CD14-positive monocyte (primary cell): ENCODE measurements at regions not wholly inside any gene's neighbourhood (a gene's known extent, or its start where the extent isn't known, plus 50 kb on each side); places are given as distances from the start of the nearest gene placed in this dataset.

Experiments
- DNase-seq, 3 donors: peaks; one replicate each; pipeline ENCODE4 v3.0.0-alpha.2; 2011 to 2022
- H2AFZ ChIP-seq: 2 replicates; pipeline ENCODE4 v1.6.0; 2012; ENCODE audit warnings: mild to moderate bottlenecking, low read depth, low read length, inconsistent platforms; ENCODE audit not compliant: insufficient read depth, poor library complexity, severe bottlenecking
- H3K27ac ChIP-seq, 2 donors: 1 replicate in 1 of 2; 2 replicates in 1 of 2; pipeline ENCODE4 v1.5.1; 2012 to 2013; ENCODE audit warnings: low read length in 2 of 2, control low read depth in 1 of 2, inconsistent platforms in 1 of 2, low read depth in 1 of 2, mild to moderate bottlenecking in 1 of 2
- H3K27me3 ChIP-seq, 2 donors: one replicate each; pipeline versions ENCODE4 v1.6.0 to v1.6.1; 2011 to 2013; ENCODE audit warnings: low read length in 2 of 2; ENCODE audit not compliant: control insufficient read depth in 2 of 2, insufficient read depth in 2 of 2
- H3K36me3 ChIP-seq, 2 donors: replicated peaks in 1 of 2; 1 replicate in 1 of 2; 2 replicates in 1 of 2; pipeline versions ENCODE4 v1.5.1 to v1.6.1; 2012 to 2013; ENCODE audit warnings: low read length in 2 of 2, control low read depth in 1 of 2, inconsistent platforms in 1 of 2, mild to moderate bottlenecking in 1 of 2; ENCODE audit not compliant: insufficient read depth in 2 of 2, control insufficient read depth in 1 of 2
- H3K4me1 ChIP-seq, 2 donors: 1 replicate in 1 of 2; 2 replicates in 1 of 2; pipeline versions ENCODE4 v1.5.1 to v1.6.1; 2012 to 2013; ENCODE audit warnings: low read length in 2 of 2, control low read depth in 1 of 2, inconsistent platforms in 1 of 2, mild to moderate bottlenecking in 1 of 2, moderate library complexity in 1 of 2; ENCODE audit not compliant: insufficient read depth in 2 of 2, control insufficient read depth in 1 of 2
- H3K4me2 ChIP-seq: replicated peaks from 2 replicates; pipeline ENCODE3; 2012; ENCODE audit warnings: low read length, moderate library complexity, mild to moderate bottlenecking; ENCODE audit not compliant: poor library complexity, severe bottlenecking; ENCODE audit errors: extremely low read depth
- H3K4me3 ChIP-seq, 3 experiments: fragments of 200-600 bp in 1 of 3; sonication (generic) in 1 of 3; replicated peaks in 1 of 3; 1 replicate in 2 of 3; 2 replicates in 1 of 3; pipeline ENCODE4 v1.5.1; 2011 to 2013; ENCODE audit warnings: low read length in 3 of 3, mild to moderate bottlenecking in 3 of 3, control low read depth in 2 of 3, low read depth in 2 of 3, inconsistent platforms in 1 of 3, moderate library complexity in 1 of 3
- H3K79me2 ChIP-seq: 2 replicates; pipeline ENCODE4 v1.6.0; 2012; ENCODE audit warnings: mild to moderate bottlenecking, control low read depth, inconsistent platforms, low read length, moderate library complexity; ENCODE audit not compliant: insufficient read depth
- H3K9ac ChIP-seq: 2 replicates; pipeline ENCODE4 v1.6.0; 2017; ENCODE audit warnings: low read length, mild to moderate bottlenecking; ENCODE audit not compliant: insufficient read depth, poor library complexity, severe bottlenecking
- H3K9me3 ChIP-seq, 2 donors: replicated peaks in 1 of 2; 1 replicate in 1 of 2; 2 replicates in 1 of 2; pipeline versions ENCODE4 v1.5.1 to v1.6.1; 2012 to 2013; ENCODE audit warnings: low read length in 2 of 2, control low read depth in 1 of 2; ENCODE audit not compliant: control insufficient read depth in 1 of 2, insufficient read depth in 1 of 2
- H4K20me1 ChIP-seq: 2 replicates; pipeline ENCODE4 v1.6.0; 2012; ENCODE audit warnings: mild to moderate bottlenecking, low read length, control low read depth, moderate library complexity; ENCODE audit not compliant: insufficient read depth
- H3K27ac Mint-ChIP-seq, 7 donors: one replicate each; pipeline ENCODE4 v1.8.0; 2020; ENCODE audit warnings: mild to moderate bottlenecking in 7 of 7, mixed read lengths in 7 of 7, moderate library complexity in 6 of 7, inconsistent platforms in 2 of 7
- H3K27me3 Mint-ChIP-seq, 3 donors: one replicate each; pipeline ENCODE4 v1.8.0; 2021 to 2022; ENCODE audit warnings: low read depth in 3 of 3, mild to moderate bottlenecking in 3 of 3, mixed read lengths in 3 of 3, moderate library complexity in 3 of 3, inconsistent platforms in 1 of 3
- H3K36me3 Mint-ChIP-seq, 2 donors: one replicate each; pipeline ENCODE4 v1.8.0; 2020; ENCODE audit warnings: mixed read lengths in 2 of 2, inconsistent platforms in 1 of 2, mild to moderate bottlenecking in 1 of 2
- H3K4me1 Mint-ChIP-seq: one replicate; pipeline ENCODE4 v1.8.0; 2020; ENCODE audit warnings: mild to moderate bottlenecking, mixed read lengths
- H3K4me3 Mint-ChIP-seq, 2 donors: one replicate each; pipeline ENCODE4 v1.8.0; 2020; ENCODE audit warnings: mild to moderate bottlenecking in 2 of 2, mixed read lengths in 2 of 2, moderate library complexity in 1 of 2
- H3K9me3 Mint-ChIP-seq, 7 donors: one replicate each; pipeline ENCODE4 v1.8.0; 2020 to 2022; ENCODE audit warnings: mixed read lengths in 7 of 7, mild to moderate bottlenecking in 6 of 7, moderate library complexity in 6 of 7, inconsistent platforms in 2 of 7
- CTCF ChIP-seq: fragments of 200-600 bp; IDR thresholded peaks from one replicate; pipeline ENCODE4 v1.8.0; 2022; ENCODE audit warnings: antibody characterized with exemption, mild to moderate bottlenecking
- WGBS: methylation state at CpG from one replicate; pipeline ENCODE4 v1.1.5; 2013; ENCODE audit warnings: missing lambda C conversion rate; ENCODE audit not compliant: insufficient coverage; 5-methylcytosine and 5-hydroxymethylcytosine counted together
- intact Hi-C, 2 donors: fragments of 100-400 bp; cut with micrococcal nuclease; formaldehyde crosslinking; loops; one replicate each; pipeline versions ENCODE4 v1.15.0 to v1.15.1; 2023

- Mint-ChIP-seq H3K36me3 (no peaks in the 10 kb centered on the region), H3K27ac (no peak overlapping the region), H3K4me3 (no peak overlapping the region), H3K4me1 (no peaks in the 10 kb centered on the region), H3K9me3 (no peaks in the 10 kb centered on the region), H3K27me3 (peaks cover 0 to 4% (median 0%) of the 10 kb centered on the region in 3 donors)
- H3K9ac ChIP-seq = no peak overlapping the region
- no peak overlapping the region for H3K4me3 ChIP-seq
- H3K36me3 ChIP-seq = no peaks in the 10 kb centered on the region
- H3K27ac ChIP-seq = no peak overlapping the region
- 89% methylated on average over 1 of the region's 3 CpGs for WGBS
- H3K27me3 ChIP-seq = no peaks in the 10 kb centered on the region
- H3K4me2 ChIP-seq = no peak overlapping the region
- no peaks in the 10 kb centered on the region for H3K79me2 ChIP-seq
- H3K4me1 ChIP-seq = no peaks in the 10 kb centered on the region
- H3K9me3 ChIP-seq = no peaks in the 10 kb centered on the region
- TF ChIP-seq CTCF = no peak
- H2AFZ ChIP-seq = no peak overlapping the region
- H4K20me1 ChIP-seq = no peaks in the 10 kb centered on the region
- intact Hi-C loops = no loop called here
- no peak for DNase-seq
Measured at GRCh38 chr2:128612628-128613027, 294.0 kb upstream of the HS6ST1 start.

GRCh38 chr2:128613351-128613750 is 294.7 kb upstream of the HS6ST1 start:
- no peak overlapping the region for H2AFZ ChIP-seq
- Mint-ChIP-seq H3K27ac (no peak overlapping the region), H3K36me3 (no peaks in the 10 kb centered on the region), H3K27me3 (peaks cover 0 to 5% (median 0%) of the 10 kb centered on the region in 3 donors), H3K9me3 (no peaks in the 10 kb centered on the region), H3K4me3 (no peak overlapping the region), H3K4me1 (no peaks in the 10 kb centered on the region)
- no peak overlapping the region for H3K9ac ChIP-seq
- H3K4me1 ChIP-seq = no peaks in the 10 kb centered on the region
- no peak for TF ChIP-seq CTCF
- no peak overlapping the region for H3K27ac ChIP-seq
- H3K79me2 ChIP-seq = no peaks in the 10 kb centered on the region
- DNase-seq = no peak
- H3K4me3 ChIP-seq = no peak overlapping the region
- H3K27me3 ChIP-seq = no peaks in the 10 kb centered on the region
- no peaks in the 10 kb centered on the region for H3K9me3 ChIP-seq
- no peak overlapping the region for H3K4me2 ChIP-seq
- no peaks in the 10 kb centered on the region for H3K36me3 ChIP-seq
- 89% methylated on average over 3 of the region's 7 CpGs for WGBS
- no peaks in the 10 kb centered on the region for H4K20me1 ChIP-seq
- intact Hi-C loops = no loop called here
